NCI-H226 (cell line): ENCODE measurements at regions not wholly inside any gene's neighbourhood (a gene's known extent, or its start where the extent isn't known, plus 50 kb on each side); places are given as distances from the start of the nearest gene placed in this dataset.
"Not testable (repeated sequence)": the region's sequence is repeated elsewhere in the genome, so short reads cannot be mapped to it uniquely, and the experiment has no call there.

Experiments used
- DNase-seq: peaks from one replicate; pipeline ENCODE4 v3.0.0-alpha.2; 2015

- no peak for DNase-seq
Measured at GRCh38 chr7:156590212-156590611, 50.4 kb upstream of the RNF32 start.

DNA sequence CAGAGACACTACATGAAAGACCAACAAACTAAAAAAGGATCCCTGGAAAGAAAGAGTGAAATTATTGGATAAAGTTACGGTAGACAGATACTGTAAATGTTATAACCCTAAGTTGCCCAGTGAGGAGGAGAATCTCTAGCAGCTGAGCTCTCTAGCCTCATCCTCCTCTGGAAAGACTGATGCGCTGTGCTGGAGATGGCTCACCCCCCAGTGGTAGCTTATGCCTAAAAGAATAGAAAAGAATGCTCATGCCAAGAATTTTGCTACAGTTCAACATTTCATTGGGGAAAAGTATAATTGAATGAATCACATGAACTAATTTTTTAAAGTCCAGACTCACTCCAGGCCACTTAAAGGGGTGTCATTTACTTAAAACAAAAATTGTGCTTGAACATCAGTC lies 50.8 kb upstream of the RNF32 start:
- DNase-seq: no peak

DNA sequence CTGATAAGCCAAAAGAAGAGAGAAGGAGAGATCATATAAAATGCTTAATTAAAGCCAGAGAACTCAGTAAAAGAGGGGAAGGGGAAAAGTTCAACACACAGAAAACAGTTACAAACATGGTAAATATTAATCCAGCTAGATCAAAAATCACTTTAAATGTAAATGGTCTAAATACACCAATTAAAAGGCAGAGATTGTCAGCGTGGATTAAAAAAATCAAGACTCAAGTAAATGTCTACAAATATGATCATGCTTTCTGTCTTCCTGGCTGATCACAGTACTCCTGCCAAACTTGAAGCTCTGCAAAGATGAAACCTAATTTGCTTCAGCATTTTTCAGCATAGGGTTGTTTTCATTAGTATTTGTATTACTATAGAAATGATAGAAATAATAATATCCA lies 54.6 kb upstream of the RNF32 start:
- no peak for DNase-seq

GRCh38 chr7:156585025-156585648 lies 55.4 kb upstream of the RNF32 start:
- no peak for DNase-seq

GRCh38 chr7:156582591-156583123 lies 57.9 kb upstream of the RNF32 start:
- no peak for DNase-seq

GRCh38 chr7:156580036-156580435 lies 60.5 kb upstream of the RNF32 start:
- DNase-seq: no peak

GRCh38 chr7:156579566-156579965 lies 61.0 kb upstream of the RNF32 start:
- no peak for DNase-seq

DNA sequence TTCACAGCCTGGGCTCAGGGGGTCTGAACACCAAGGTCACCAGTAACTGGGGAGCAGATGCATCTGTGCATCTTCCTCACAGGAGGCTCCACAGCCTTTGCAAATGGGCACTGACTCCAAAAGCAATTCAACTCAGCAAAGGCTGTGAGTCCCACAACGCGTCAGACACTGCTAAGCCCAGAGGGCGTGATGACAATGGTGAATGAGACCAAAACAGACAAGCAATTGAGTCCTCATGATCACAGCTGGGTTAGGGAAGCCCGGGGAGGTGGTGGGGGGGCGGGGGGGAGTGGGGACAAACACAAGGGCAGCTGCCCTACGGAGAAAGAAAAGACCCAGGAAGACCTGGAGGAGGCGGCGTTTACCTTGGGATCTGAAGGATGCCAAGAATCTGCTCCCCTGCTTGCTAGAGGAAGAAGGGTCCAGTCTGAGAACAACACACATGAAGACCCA lies 61.6 kb upstream of the RNF32 start:
- no peak for DNase-seq

DNA sequence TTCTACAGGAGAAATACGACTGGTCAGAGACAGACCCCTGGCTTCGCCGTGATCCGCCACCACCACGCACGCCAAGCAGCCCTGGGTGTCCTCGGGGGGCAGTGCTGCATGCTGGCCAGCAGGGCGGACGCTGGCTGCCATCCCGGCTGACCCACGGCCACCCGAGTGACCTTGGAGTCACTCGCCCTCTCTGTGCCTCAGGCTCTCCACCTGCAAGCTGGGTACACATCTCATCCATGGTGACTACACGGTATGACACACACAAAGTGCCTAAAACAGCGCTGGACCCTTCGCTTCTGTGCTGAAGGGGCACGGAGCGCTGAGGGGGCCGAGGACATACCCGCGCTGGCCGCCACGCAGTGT lies 62.0 kb upstream of the RNF32 start:
- no peak for DNase-seq

DNA sequence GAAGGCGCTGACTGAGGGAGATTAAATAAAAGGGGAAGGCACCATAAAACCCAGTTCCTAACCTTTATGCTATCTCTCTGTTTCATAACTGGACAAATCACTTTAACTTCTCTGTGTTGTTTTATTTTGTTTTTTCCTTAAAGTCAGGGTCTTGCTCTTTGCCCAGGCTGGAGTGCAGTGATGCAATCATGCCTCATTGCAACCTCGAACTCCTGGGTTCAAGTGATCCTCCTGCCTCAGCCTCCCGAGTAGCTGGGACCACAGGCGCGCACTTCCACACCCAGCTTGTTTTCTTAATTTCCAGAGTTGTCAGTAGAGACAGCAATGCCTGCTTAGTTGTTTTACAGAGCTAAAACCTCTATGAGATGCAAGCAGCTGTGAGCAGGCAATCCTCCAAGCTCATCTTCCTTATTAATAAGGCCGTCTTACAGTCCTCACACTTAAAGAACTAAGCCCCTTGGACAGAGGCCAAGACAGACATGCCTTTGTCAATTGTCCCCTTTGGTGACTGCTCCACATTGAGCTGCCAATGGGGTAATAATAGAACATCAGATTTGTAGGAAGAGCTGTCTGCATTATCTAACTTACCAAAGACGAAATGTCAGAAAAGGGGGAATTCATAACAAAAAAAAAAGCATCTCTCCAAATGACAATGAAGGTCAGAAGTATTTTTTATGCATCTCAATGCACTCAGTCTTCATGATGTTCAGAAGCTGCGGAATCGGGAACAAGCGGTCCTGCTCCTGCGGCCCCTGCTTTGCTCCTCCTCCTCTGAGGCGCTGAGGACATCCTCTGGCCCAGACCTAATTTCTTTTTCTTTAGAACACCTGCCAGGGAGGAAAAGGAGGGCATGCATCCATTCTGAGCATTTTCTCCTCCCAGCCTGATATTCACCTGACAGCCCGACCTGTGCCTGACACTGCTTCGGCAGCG lies 62.7 kb upstream of the RNF32 start:
- no peak for DNase-seq

DNA sequence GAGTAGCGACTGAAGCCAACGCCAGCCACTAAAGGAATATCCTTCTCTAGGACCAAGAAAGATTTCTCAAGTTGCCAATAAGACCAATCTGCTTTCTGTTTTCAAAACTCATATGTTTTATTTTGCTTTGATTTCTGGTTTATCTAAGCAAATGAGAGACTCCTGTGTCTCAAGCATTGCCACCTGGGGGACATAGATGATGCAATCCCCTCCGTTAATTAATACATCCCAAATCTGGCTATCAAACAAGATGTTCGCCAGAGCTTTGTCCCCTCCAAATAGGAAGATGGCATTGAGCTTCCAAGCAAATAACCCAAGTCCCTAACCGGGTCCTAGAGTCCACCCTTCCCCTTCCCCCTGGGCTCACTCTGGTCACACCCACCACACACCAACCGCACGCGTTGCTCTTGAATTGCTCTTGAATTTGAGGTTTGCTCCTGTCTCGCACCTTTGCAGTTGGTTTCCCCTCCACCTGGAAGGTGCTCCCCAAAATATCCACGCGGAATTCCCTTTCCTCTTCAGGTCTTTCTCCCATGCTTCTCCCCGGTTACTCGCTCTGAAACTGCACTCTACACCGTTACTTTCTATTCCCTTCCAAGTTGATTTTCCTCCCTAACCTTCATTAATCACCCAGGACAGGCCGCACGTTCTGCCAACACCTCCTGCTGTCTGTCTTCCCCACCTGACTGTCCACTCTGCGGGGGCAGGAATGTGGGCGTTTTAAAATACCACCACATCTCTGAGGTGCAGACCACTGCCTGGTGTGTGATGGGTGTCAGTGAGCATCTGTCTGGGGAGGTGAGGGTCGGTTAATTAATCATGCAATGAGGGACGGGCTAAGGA lies 64.1 kb upstream of the RNF32 start:
- DNase-seq: no peak

- DNase-seq: no peak
Measured at GRCh38 chr7:156568258-156568657, 72.3 kb upstream of the RNF32 start.

- DNase-seq: no peak
Measured at GRCh38 chr7:156566812-156567549, 73.6 kb upstream of the RNF32 start.

DNA sequence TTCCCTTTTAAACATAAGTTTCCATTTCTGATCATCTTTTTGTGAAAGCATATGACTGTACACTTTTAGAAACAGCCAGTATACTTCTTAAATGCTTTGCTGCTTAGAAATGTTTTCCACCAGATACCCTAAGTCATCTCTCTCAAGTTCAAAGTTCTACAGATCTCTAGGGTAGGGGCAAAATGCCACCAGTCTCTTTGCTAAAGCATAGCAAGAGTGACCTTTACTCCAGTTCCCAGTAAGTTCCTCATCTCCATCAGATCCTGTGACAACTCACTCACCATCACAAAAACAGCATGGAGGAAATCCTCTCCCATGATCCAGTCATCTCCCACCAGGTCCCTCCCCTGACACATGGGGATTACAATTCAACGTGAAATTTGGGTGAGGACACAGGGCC lies 75.6 kb upstream of the RNF32 start:
- DNase-seq: not testable (repeated sequence)

DNA sequence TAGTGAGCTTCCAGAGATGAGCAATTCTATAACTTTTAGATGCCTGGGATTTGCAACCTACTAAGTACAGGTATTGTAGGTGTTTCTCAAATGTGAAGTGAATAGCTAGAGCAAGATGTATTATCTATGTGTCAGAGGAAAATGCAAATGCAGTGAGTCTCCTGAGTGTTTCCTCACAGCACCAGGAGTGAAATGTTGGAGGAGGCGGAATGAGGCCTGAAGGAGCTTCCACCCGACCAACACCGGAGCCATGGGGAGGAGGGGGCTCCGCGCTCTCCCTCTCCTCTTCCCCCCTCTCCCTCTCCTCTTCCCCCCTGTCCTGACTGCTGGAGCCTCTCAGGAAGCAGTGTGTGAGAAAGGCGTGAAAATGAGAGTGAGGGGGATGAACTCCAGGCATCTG lies 79.9 kb upstream of the RNF32 start:
- DNase-seq: no peak

- no peak for DNase-seq
Measured at GRCh38 chr7:156560075-156560474, 80.5 kb upstream of the RNF32 start.

DNA sequence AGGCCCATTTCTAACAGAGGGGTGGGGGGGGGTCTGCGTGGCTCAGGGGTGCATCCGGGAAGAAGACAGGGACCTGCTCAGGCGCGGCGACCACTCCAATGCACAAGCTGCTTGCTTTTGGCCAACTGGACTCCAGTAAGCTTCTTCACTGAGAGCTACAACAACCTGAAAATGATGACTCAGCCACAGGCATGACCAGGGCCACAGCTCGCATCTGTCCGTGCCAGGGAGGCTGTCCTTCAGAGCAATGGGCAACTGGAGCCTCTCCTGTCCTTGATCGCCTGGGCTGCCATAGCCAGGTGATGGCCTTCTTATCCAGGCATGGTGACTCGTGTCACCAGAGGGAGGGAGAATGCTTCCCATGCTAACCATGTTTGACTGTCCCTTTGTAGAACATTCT lies 81.6 kb upstream of the RNF32 start:
- no peak for DNase-seq

DNA sequence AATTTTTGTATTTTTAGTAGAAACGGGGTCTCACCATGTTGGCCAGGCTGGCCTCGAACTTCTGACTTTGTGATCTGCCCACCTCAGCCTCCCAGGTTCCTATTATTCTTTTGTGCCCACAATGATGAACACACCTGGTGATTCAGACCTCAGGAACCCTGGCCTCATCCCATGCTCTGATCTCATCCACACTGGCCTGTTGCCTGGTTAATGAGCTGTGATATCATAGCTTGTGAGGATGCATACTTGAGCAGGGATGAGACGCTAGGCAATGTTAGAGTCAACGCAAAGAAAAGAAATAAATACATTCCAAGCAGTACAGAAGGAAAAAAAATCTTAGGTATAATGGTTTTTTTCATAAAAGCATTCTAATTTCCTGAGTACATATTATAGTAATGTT lies 82.4 kb upstream of the RNF32 start:
- DNase-seq: peak; percentile 83

DNA sequence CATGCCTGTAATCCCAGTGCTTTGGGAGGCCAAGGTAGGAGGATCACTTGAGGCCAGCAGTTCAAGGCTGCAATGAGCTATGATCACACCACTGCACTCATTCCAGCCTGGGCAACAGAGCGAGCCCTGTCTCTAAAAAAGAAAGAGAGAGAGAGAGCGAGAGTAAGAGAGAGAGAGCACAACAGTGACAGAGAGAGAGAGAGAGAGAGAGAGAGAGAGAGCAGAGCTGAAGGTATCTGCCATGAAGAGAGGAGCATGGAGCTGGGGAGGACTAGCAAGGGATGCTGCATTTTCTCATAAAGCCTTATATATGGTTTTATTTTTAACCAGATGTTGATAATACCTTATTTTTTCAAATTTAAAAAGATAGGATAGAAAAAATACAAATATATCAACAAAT lies 84.5 kb upstream of the RNF32 start:
- no peak for DNase-seq

- no peak for DNase-seq
Measured at GRCh38 chr7:156554488-156554887, 86.1 kb upstream of the RNF32 start.

DNA sequence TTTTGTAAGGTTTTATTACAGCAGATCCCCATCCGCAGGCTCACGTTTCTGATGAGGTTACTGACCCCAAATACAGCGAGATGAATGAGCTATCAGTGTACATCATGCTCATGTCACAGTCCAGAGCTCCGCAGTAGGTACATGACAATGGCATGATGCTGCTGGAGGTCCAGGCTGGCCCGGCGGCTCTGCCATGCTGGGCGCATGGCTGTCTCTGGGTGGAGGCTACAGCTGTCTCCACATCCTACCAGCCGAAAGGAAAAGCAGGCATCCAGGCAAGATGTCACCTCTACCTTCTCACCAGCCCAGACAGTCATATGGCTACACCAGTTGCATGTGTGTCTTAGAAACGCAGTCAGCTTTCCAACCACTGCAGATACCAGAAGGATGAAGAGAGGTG lies 90.9 kb upstream of the RNF32 start:
- DNase-seq: no peak

DNA sequence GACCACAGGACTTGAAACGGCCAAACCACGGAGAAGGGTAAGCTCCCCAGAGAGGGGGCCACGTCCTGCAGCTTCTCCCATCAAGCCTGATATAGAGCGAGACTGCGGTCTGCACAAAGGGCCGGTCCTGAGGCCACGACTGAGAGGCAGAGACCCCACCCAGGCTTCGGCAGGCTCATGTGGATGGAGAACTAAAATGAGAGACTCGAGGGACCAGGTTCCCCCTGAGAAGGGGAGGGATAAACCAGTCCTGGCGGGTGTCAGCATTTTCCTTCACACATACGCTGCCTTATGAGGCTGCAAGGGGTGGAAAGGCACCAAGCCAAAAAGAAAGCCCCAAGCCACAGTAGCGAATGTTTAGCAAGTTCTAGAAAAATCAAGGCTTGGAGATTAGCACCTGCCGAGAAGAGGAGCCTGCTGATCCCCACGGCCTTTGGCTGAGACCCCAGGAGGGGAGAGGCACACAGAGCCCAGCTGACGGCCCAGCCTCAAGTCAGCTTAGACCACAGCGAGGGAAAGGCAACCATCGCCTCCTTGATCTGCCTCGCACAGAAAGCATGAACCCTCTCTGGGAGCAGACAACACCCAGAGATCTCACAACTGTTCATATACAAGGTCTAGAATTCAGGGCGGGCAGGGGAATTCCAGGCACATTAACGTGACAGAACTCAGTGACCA lies 92.6 kb upstream of the RNF32 start:
- no peak for DNase-seq
